ENCODE measurements at regions not wholly inside any gene's neighbourhood (a gene's known extent, or its start where the extent isn't known, plus 50 kb on each side); places are given as distances from the start of the nearest gene placed in this dataset.

- TF ChIP-seq ZNF274 (IDR thresholded peaks at IDR 0.05; ENCODE audit: low read depth, low read length) (no peak), YY1 (IDR thresholded peaks at IDR 0.05; ENCODE audit: insufficient read depth, insufficient read length) (no peak)
These were observed 185.0 kb downstream of the OR4M2 start for GRCh38 chr15:22265056-22265945.
